ENCODE measurements at regions not wholly inside any gene's neighbourhood (a gene's known extent, or its start where the extent isn't known, plus 50 kb on each side); places are given as distances from the start of the nearest gene placed in this dataset.

- no peak overlapping the region for H3K4me3 ChIP-seq (ENCODE audit: low read depth, low read length)
- TF ChIP-seq CTCF (IDR thresholded peaks at IDR 0.05; ENCODE audit: borderline replicate concordance, insufficient read depth, low read depth, low read length) = no peak
Measured at GRCh38 chr16:11446566-11447119, 101.4 kb downstream of the RMI2 start.

DNA sequence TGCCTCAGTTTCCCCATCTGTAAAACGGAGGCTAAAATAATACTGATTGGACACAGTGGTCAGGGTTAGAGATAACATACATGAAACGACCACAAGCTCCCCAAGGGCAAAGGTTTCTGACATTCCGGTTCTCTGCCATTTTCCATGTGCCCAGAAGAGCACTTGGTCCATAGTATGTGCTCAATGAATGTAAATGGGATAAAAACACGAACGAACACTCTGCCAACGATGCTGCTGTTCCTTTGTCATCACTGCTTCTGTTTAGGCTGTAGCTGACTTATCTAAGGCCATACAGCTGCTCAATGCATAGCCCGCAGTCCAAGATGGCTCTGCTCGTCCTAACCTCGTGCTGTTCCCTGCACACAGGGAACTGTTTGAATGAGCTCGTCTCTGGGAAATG, 102.0 kb downstream of the RMI2 start:
- H3K4me3 ChIP-seq (ENCODE audit: low read depth, low read length) = no peak overlapping the region
- no peak for TF ChIP-seq CTCF (IDR thresholded peaks at IDR 0.05; ENCODE audit: borderline replicate concordance, insufficient read depth, low read depth, low read length)

DNA sequence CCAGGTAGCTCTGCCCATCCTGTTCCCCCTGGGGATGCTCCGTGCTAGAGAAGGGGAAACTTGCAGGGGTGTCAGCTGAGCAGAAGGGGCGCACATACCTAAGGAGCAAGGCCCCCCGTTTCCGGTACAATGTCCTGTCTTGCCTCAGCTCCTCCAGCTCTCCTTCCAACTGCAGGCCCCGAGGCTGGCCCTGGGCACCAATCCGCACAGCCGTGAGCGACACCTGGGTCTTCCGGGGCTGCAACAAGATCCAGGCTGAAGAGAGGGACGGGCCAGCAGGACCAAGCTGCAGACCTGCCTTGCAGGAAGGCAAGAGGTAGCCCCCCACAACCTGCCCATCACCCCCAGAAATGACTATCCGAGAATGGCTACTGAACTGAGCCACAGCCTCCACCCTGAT, 102.6 kb downstream of the RMI2 start:
- H3K4me3 ChIP-seq (ENCODE audit: low read depth, low read length) = no peak overlapping the region
- TF ChIP-seq CTCF (IDR thresholded peaks at IDR 0.05; ENCODE audit: borderline replicate concordance, insufficient read depth, low read depth, low read length) = no peak

GRCh38 chr16:11448796-11449416, 103.6 kb downstream of the RMI2 start:
- TF ChIP-seq CTCF (IDR thresholded peaks at IDR 0.05; ENCODE audit: borderline replicate concordance, insufficient read depth, low read depth, low read length) = no peak
- H3K4me3 ChIP-seq (ENCODE audit: low read depth, low read length) = no peak overlapping the region

- no peak overlapping the region for H3K4me3 ChIP-seq (ENCODE audit: low read depth, low read length)
- TF ChIP-seq CTCF (IDR thresholded peaks at IDR 0.05; ENCODE audit: borderline replicate concordance, insufficient read depth, low read depth, low read length) = no peak
Measured at GRCh38 chr16:11449716-11450115, 104.5 kb downstream of the RMI2 start.

DNA sequence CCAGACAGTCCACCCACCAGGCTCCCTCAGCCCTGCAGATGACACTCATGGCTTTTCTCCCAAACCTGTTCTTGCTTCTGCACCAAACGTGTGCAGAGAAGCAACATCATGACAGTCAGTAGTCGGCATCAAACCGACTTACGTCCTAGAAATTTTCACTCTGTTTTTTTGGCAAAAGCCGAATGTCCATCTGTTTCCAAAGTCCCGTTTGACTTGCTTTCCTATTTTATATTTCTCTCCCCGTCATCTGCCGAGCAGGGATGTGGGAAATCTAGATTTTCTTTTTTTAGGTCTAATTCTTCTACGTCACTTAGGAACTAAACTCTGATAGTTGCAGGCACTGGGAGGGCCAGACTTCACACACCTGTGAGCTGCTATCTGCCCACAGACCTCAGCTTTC, 104.9 kb downstream of the RMI2 start:
- TF ChIP-seq CTCF (IDR thresholded peaks at IDR 0.05; ENCODE audit: borderline replicate concordance, insufficient read depth, low read depth, low read length) = no peak
- H3K4me3 ChIP-seq (ENCODE audit: low read depth, low read length) = no peak overlapping the region

GRCh38 chr16:11452298-11452697, 107.0 kb downstream of the RMI2 start:
- TF ChIP-seq CTCF (IDR thresholded peaks at IDR 0.05; ENCODE audit: borderline replicate concordance, insufficient read depth, low read depth, low read length) = no peak
- no peak overlapping the region for H3K4me3 ChIP-seq (ENCODE audit: low read depth, low read length)

All from GM12875 (cell line).